HL-60/S4 treated with retinoic acid at 250 ng/mL for 4 days and 3 days (cell line): ENCODE measurements at regions not wholly inside any gene's neighbourhood (a gene's known extent, or its start where the extent isn't known, plus 50 kb on each side); places are given as distances from the start of the nearest gene placed in this dataset.

Experiments
- in situ Hi-C: fragments of 300-500 bp; cut with MboI; formaldehyde crosslinking; loops from 2 replicates; pipeline ENCODE4 v1.7.0; 2022; ENCODE audit warnings: low sequenced_read_pairs

DNA sequence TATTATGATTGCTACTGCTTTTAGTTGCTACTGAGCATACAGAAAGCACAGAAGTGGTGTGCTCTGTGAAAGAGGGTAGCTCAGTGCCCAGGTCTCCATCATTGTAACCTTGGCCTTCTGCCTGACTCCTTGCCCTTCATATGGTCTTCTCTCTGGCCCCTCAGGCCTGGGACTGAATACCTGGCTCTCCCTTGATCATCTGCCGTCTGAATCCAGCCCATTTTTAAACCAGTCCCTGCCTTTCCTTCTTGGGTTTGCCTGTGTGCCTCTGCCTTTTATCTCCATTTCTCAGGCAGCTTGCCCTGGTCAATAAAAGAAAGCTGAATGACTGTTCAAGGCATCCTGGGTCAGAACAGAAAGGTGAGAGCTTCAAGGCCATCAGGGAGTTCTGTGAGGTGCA lies 109.1 kb upstream of the ZNF438 start:
- in situ Hi-C loops: no loop called here

DNA sequence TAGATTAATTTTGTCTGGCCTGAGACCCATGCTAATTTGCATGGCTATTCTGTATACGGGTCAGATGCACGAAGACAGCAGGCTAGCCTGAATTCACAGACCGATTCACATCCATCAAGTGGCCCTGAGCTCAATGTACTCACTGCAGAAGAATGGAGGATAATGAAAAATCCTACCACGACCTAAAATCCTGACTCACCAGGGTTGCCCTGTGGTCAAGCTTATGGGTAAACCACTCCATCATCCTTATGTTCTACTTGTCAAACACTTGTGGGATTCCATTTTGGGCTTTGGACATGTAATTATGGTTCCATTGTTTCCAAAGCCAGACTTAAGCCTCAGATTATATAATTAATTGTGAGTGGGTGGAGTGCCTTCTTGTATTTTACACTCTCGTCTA lies 110.4 kb upstream of the ZNF438 start:
- in situ Hi-C loops: no loop called here

DNA sequence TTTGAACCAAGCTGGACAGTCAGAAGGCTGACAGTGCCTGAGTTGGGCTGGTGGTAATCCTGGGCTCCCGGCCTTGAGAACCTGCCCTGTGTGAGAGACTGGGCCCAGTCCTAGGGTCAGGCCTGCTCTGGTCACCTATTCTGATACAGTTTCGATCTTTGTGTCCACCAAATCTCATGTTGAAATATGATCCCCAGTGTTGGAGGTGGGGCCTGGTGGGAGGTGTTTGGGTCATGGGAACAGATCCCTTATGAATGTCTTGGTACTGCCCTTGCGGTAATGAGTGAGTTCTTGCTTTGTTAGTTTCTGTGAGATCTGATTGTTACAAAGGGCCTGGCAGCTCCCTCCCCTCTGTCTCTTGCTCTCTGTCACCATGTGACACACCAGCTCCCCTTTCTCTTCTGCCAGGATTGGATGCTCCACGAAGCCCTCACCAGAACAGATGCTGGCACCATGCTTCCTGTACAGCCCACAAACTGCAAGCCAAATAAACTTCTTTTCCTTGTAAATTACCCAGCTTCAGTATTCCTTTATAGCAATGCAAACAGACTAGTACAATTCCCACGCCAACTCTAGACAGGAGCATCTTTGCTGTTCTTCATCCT lies 111.8 kb upstream of the ZNF438 start:
- in situ Hi-C loops: no loop called here

DNA sequence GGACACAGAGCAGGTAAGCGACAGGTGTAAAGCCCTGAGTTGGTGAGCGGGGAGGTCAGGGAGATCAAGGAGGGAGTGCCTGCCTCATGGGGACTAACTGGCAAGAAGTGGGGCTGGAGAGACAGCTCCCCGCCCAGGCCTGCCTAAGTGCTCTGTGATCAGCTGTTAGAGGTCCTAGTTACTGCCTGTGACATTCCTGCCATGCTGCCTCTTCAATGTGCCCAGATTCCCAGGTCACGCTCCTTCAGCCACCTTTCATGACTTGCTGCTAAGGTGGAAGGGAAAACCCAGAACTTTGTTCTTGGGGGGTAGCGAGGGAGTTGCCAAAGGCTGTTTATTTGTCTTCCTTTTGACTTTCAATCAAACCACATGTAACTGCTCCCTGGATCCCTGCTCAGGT lies 114.3 kb upstream of the ZNF438 start:
- in situ Hi-C loops: no loop called here

DNA sequence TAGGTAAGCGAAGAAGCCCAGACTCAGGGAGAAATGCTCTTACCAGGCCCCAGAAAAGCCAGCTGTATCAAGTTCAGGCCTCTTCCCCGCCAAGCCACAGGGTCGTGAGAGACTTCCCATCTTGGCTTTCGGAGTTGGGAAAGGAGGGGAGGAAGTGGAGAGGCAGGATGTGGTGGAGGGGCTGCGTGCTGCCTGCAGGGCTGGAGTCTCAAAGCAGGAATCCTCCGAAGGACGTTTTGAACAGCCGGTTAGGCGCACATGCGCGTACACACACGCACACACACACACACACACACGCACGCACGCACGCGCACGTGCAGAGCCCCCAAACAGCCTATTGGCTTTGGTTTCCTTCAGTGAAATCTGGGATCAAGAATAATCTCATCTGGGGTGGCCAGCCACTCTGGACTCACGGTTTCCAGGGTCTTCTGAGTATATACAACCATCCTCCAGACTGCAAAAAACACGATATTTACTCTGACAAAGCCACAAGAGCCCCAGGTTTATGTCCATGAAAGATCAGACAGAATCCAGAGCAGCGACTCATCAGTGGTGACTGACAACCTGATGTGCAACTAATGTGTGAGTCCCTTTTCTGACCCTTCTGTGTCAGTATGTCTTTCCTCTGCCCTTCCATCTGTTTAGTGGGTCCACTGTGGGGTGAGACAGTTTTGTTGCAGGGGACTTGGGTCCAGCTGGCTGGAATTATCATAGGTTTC lies 115.0 kb upstream of the ZNF438 start:
- in situ Hi-C loops: no loop called here

DNA sequence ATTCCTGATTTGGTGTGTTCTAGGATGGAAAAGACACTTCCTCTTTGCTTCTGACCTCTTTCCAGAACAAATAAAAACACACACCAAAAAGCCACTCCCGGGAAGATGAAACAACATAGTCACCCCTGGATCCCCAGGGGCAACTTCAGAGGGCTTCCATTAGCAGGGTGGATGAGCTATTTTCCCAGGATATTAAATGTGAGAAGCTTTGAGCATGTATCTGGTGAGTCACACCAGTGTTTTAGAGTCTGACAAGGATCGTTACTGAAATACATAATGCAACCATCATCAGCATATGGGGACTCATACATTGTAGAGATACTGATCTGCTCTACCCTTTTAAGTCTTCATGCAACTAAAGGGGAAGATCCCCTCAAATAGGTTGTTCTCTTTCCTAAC lies 115.5 kb upstream of the ZNF438 start:
- in situ Hi-C loops: no loop called here

DNA sequence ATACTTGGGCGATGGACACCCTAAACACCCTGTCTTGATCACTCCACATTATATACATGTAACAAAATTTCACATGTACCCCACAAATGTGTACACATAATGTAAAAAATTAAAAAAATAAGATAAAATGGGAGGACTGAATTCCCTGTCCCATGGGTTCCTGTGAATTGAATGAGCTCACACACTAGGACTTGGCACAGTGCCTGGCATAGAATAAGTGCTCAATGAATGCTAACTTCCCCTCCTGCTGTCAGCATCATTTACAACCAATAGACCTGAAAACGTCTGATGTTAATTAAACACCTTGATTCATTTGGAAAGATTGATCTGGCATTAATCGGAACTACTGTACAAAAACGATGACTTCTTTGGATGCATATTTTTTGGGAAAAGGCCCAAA lies 117.3 kb upstream of the ZNF438 start:
- in situ Hi-C loops: no loop called here

DNA sequence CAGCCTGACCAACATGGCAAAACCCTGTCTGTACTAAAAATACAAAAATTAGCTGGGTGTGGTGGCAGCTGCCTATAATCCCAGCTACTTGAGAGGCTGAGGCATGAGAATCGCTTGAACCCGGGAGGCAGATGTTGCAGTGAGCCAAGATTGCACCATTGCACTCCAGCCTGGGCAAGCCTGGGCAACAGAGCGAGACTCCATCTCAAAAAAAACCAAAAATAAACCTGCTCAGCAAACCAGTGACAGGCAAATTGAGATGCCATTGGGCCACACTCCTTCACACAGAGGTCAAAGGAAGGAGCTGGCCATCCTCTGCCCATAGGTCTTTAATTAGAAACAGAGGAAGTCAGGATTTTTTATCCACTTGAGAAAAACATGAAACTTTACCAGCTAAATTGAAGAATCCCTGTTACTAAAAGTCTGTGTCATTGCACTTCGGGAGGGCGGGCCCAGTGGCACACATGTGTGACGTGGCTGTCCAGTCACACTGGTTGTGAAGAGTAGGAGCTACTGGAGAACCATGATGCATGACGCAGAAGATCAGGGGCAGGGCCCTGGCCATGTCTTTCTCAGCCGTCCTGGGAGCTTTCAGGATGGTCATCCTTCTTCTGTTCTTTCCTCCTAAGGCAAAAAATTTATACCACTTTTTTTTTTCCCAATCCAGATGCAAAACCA lies 118.3 kb upstream of the ZNF438 start:
- in situ Hi-C loops: no loop called here

DNA sequence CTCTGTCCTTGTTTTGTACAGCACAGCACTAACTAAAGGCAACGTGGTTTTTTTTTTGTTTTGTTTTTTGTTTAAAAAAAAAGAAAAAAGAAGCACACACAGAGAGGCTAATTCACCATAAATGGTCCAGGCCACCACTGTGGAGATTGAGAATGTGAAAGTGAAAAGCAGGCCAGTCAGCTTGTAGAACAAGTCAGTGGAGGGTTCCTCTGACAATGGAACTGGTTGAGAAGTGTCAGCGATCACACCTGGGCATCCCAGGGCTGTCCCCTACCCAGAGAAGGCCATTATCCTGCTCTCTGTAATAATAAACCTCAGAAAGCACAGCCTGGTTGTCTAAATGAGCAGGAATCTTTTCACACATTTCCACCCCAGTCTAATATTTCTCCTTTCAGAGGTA lies 119.6 kb upstream of the ZNF438 start:
- in situ Hi-C loops: no loop called here

DNA sequence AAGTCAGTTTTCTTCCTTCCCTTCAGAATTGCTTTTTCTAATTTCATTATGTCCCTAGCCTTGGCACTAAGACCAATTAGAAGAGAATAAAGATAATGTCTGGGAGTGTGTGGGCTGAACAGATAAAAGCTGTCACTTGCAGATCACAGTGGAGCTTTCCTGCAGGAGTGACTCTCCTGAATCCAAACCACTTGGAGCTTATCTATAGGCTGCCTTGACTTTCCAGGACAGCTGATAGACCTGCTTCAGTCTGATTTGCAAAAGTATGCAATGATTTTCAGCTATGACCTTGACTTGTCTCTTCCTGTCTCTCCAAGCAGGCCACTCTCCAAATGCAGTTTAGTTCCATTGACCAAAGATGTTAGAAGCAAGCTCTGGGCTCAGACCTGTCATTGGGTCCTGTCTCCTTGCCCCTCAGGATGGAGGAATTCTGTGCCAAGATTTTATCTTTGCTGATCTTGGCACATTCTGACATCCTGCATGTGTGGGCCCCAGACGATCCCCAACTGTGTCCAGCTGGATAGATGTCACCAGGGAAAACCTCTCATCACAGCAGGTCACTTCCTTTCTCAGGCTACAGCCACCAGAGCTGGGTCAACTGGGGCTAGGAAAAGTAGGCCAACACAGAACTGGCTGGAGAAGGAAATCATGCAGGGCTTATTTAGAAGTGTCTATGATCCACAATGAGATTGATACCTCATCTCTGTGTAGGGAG lies 120.9 kb upstream of the ZNF438 start:
- in situ Hi-C loops: no loop called here

DNA sequence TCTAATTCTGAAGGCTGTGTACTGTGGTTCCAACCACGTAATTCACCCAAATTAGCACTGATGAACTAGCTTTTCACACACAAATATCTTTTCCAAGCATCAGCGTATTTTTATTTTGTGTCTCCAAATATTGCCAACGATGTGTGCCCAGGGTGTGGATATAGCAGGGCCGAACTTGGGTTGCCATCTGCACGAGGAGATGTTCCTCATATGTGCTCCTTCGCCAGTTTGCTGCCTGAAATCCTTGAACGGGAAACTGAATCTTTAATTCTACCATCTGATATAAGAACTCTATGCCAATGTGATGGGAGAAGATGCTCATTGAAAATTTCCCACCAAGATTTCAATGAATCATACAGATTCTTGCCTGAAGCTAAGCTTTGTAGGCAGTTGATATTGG lies 121.5 kb upstream of the ZNF438 start:
- in situ Hi-C loops: no loop called here

DNA sequence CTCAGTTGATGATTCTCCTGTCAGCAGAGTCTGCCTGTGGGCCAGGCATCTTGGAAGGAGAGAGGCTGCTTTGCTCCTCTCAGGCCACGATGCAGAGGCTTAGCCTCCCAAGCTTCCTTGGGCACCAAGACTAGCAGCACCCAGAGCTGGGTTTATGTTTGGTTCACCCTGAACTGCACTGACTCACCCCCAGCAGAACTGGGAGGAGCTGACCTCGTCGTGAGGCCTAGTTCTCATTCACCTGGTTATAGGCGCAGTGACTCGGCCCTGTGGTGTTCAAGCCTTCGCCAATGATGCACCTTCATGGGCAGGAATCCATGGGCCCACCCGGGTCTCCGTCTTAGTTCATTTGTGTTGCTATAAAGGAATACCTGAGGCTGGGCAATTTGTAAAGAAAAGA lies 122.0 kb upstream of the ZNF438 start:
- in situ Hi-C loops: no loop called here

DNA sequence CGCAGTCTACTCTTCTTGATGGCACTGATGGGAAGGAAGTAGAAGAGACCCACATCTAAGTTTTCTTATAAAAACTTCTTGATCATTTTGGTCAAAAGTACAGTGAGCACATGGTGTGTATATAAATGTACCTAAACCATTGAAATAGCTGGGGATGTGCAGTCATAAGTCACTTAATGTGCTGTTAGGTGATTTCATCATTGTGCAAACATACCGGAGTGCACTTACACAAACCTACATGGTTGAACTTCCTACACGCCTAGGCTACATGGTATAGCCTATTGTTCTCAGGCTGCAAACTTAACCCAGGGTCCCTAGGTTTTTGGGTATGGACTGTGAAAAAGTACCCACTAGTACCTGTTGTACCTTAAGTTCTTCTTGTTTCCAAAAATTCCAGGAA lies 123.3 kb upstream of the ZNF438 start:
- in situ Hi-C loops: no loop called here

DNA sequence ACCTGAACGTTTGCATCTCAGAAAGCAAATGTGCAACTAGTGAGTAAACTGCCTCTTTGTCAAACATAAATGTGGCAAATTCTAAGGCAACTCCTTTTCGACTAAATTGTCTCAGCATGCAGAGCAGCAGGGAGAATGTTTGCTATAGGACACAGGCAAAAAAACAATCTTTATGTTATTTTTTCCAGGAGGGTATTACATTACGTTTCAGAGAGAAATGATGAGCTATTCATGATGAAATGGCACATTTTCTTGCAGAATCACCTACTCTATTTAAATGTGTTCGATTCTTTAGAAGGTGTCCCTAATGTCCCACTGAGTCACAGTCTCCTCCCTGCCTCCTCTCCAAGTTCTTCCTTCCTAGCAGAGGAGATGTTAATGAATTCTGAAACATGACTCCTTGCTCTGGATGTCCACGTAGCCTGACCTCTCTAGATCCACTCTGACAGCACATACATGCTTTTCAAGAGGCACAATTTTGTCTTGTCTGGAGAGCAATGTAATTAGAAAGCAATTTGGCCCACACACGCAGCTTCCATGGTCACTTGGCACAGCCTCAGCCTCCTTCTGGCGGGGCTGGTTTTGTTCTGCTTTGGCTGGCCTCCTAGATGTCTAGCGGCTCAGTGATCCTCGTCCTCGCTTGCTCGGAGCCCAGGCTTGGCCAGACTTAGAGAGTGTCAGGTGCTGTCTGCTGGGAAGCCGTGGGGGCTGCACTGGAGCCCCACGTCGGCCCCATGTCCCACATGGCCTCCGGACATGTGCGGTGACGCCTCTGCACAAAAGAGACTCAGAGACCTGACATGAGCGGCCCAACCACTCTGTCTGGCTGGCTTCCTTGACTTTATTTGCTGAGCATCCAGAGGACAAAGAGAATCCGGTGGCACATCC lies 125.7 kb upstream of the ZNF438 start:
- in situ Hi-C loops: no loop called here

DNA sequence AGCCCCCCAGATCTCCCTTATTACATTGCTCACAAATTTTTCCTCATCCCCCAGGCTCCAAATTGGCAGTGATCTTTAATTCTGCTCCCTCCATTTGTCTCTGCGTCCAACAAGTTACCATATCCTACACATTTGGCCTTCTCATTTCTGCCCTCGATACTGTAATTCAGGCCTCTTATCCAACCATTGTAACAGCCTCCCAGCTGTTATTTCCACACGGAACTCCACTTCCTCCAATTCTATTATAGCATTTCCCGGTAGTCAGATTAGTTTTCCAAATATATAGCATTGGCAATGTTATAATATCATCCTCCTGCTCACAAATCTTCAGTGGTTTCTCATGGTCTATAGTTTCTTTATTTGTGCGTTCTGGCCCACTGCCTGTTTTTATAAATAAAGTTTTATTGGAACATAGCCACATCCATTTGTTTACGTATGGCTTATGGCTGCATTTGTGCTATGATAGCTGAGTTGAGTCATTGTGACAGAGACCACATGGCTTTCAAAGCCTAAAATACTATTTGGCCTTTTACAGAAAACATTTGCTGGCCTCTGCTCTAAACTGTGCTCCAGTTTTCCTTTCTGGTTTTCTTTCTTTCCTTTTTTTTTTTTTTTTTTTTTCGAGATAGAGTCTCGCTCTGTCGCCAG lies 126.5 kb upstream of the ZNF438 start:
- in situ Hi-C loops: no loop called here

DNA sequence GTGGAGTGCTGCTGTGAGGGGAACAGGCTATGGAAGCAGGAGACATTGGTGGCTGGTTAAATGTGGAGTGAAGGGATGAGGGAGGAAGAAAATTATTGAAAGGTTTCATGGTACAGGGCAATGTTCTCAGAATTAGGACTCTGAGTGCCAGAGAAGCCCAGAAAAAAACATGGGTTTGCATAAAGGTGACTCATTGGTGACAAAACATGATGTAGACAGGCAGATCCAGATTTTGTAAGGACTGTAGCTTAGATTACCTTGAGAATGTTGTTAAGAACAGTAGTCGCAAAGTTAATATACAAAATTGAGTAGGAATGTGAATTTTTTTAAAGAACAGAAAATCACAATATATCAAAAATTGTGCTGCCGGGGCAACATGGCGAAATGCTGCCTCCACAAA lies 134.9 kb upstream of the ZNF438 start:
- in situ Hi-C loops: no loop called here

DNA sequence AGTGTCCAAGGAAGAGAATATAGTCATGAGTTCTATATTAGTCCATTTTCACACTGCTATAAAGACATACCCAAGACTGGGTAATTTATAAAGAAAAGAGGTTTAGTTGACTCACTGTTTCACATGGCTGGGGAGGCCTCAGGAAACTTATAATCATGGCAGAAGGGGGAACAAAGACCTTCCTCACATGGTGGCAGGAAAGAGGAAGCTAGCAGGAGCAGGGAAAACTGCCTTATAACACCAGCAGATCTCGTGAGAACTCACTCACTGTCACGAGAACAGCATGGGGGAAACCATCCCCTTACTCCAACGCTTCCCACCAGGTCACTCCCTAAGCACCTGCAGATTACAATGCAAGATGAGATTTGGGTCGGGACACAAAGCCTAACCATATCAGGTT lies 139.0 kb upstream of the ZNF438 start:
- in situ Hi-C loops: no loop called here

DNA sequence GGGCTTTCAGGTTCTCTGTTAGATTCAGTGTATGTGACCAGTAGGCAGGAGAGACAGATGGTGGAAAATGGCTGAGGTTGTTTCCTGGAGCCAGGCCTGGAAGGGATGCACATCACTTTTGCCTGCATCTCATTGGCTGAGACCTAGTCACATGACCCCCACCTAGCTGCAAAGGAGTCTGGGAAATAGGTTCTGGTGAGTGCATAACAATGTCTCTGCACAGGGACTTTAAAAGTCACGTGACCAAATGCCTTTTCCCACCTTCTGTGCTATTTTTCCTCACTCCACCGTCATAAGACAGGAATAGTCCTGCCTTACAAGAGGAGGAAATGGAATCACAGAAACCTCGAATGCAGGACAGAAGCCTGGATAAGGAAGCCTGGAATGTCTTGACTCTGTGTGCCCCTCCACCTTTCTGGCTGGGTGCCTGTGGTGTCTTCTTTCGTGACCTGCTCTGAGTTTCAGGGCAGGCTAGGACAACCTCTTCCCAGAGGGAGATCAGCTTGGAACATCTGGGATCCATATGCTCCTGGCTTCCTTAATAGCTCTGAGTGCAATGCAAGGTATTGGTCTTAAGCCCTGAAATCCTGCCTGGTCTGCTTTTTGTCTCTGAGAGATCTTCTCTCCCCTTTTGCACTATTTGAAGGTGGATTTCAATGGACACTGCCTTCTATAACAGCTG lies 139.9 kb upstream of the ZNF438 start:
- in situ Hi-C loops: no loop called here

DNA sequence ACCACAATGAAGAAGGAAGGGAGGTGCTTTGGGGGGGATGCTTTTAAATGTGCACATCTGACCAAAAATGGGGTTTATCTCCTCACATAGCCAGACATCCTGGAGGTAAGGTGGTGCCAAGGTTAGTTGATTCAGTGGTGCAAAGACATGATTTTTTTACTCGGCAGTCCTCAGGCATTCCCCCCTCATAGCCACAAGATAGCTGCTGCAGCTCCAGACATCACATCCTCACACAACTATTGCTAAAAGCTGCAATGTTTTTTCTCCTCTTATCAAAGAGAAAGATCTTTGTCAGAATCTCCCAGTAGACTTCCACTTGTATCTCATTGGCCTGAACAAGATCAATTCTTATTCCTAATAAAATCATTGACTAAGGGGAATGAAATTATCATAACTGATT lies 141.3 kb upstream of the ZNF438 start:
- in situ Hi-C loops: no loop called here

DNA sequence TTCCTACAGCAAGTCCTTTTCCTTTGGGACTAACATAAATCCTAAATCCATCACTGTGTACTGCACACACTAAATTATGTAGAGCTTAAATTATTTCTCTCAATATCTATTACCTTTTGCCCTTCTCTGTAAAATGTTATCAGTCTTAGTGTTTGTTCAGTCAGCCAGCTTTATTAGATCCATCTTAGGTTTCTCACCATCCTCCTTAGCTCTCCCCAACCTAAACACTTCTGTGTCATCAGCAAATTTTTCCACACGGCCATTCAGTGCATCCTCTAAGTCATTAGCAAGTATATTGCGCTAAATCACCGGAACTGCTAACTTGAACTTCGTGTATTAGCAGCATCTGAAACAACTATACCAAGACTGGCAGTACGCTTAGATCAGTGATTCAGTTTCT lies 142.1 kb upstream of the ZNF438 start:
- in situ Hi-C loops: no loop called here
